Activated CD4-positive, alpha-beta T cell treated with anti-CD3 and anti-CD28 coated beads, Interleukin-10, Interleukin-2, amounts not matched to agents 100 ng/mL and 50 ng/mL, durations not matched to agents 16 hours and 8 hours (primary cell): ENCODE measurements at regions not wholly inside any gene's neighbourhood (a gene's known extent, or its start where the extent isn't known, plus 50 kb on each side); places are given as distances from the start of the nearest gene placed in this dataset.

Experiments
- DNase-seq: peaks from one replicate; pipeline ENCODE4 v3.0.0-alpha.2; 2020

- no peak for DNase-seq
These were observed 106.8 kb downstream of the SEMA6D start for GRCh38 chr15:47824147-47824546.

GRCh38 chr15:47829667-47830066 lies 112.4 kb downstream of the SEMA6D start:
- no peak for DNase-seq

- no peak for DNase-seq
These were observed 116.8 kb downstream of the SEMA6D start for GRCh38 chr15:47834093-47834492.

- DNase-seq = no peak
These were observed 122.0 kb downstream of the SEMA6D start for GRCh38 chr15:47839233-47839825.

- no peak for DNase-seq
These were observed 125.9 kb downstream of the SEMA6D start for GRCh38 chr15:47843124-47843663.

GRCh38 chr15:47844437-47844836 lies 127.1 kb downstream of the SEMA6D start:
- DNase-seq = no peak

- DNase-seq = no peak
These were observed 129.0 kb downstream of the SEMA6D start for GRCh38 chr15:47846128-47846868.

GRCh38 chr15:47846876-47847275 lies 129.6 kb downstream of the SEMA6D start:
- DNase-seq = no peak

GRCh38 chr15:47856071-47856470 lies 138.8 kb downstream of the SEMA6D start:
- DNase-seq = no peak

- DNase-seq = no peak
These were observed 139.9 kb downstream of the SEMA6D start for GRCh38 chr15:47857014-47857775.

- no peak for DNase-seq
These were observed 140.5 kb downstream of the SEMA6D start for GRCh38 chr15:47857776-47858167.

- no peak for DNase-seq
These were observed 144.0 kb downstream of the SEMA6D start for GRCh38 chr15:47861111-47861903.

- peak; percentile 3 for DNase-seq
These were observed 145.1 kb downstream of the SEMA6D start for GRCh38 chr15:47862402-47862801.

GRCh38 chr15:47866446-47866845 lies 149.1 kb downstream of the SEMA6D start:
- DNase-seq = no peak

- DNase-seq = no peak
These were observed 153.1 kb downstream of the SEMA6D start for GRCh38 chr15:47870300-47870955.

- no peak for DNase-seq
These were observed 153.8 kb downstream of the SEMA6D start for GRCh38 chr15:47870956-47871625.

GRCh38 chr15:47872208-47872607 lies 154.9 kb downstream of the SEMA6D start:
- DNase-seq = no peak

- DNase-seq = no peak
These were observed 155.6 kb downstream of the SEMA6D start for GRCh38 chr15:47872869-47873432.

- no peak for DNase-seq
These were observed 159.7 kb downstream of the SEMA6D start for GRCh38 chr15:47876986-47877385.

GRCh38 chr15:47877836-47878235 lies 160.5 kb downstream of the SEMA6D start:
- no peak for DNase-seq

GRCh38 chr15:47885920-47886319 lies 168.6 kb downstream of the SEMA6D start:
- DNase-seq = no peak
